Fibroblast of mammary gland (primary cell): ENCODE measurements at regions not wholly inside any gene's neighbourhood (a gene's known extent, or its start where the extent isn't known, plus 50 kb on each side); places are given as distances from the start of the nearest gene placed in this dataset.

ENCODE experiments used
- DNase-seq: peaks from one replicate; pipeline ENCODE4 v3.0.0-alpha.2; 2010; ENCODE audit warnings: low read depth
- H3K4me3 ChIP-seq: 2 replicates; pipeline ENCODE4 v1.5.1; 2011; ENCODE audit warnings: low read depth, mild to moderate bottlenecking, low read length, moderate library complexity; ENCODE audit not compliant: control insufficient read depth
- CTCF ChIP-seq: conservative IDR thresholded peaks from 2 replicates; pipeline ENCODE4 v1.5.1; 2011; ENCODE audit warnings: low read depth, low read length, inconsistent platforms; ENCODE audit not compliant: control insufficient read depth, insufficient read depth

GRCh38 chr2:167692191-167692590 is 555.2 kb downstream of the STK39 start:
- peak; percentile 30 for DNase-seq
- no peak for TF ChIP-seq CTCF
- no peak overlapping the region for H3K4me3 ChIP-seq

- DNase-seq = peak; percentile 6
- no peak overlapping the region for H3K4me3 ChIP-seq
- peak; percentile 14 for TF ChIP-seq CTCF
These were observed 558.0 kb downstream of the STK39 start for GRCh38 chr2:167689444-167689843.

- H3K4me3 ChIP-seq = no peak overlapping the region
- DNase-seq = no peak
- no peak for TF ChIP-seq CTCF
These were observed 560.7 kb downstream of the STK39 start for GRCh38 chr2:167686691-167687090.

- DNase-seq = peak; percentile 16
- no peak for TF ChIP-seq CTCF
- H3K4me3 ChIP-seq = no peak overlapping the region
These were observed 566.0 kb downstream of the STK39 start for GRCh38 chr2:167681234-167682015.

GRCh38 chr2:167678158-167678557 is 569.2 kb downstream of the STK39 start:
- no peak for DNase-seq
- no peak for TF ChIP-seq CTCF
- no peak overlapping the region for H3K4me3 ChIP-seq

GRCh38 chr2:167675906-167676305 is 571.5 kb downstream of the STK39 start:
- no peak for DNase-seq
- H3K4me3 ChIP-seq = no peak overlapping the region
- TF ChIP-seq CTCF = no peak
